Hepatocyte (in vitro differentiated cells): ENCODE measurements at regions not wholly inside any gene's neighbourhood (a gene's known extent, or its start where the extent isn't known, plus 50 kb on each side); places are given as distances from the start of the nearest gene placed in this dataset.

Source experiments
- CTCF ChIP-seq: fragments of 200-600 bp; sonication (generic); IDR thresholded peaks from 2 replicates; pipeline ENCODE4 v1.5.1; 2016; ENCODE audit warnings: antibody characterized with exemption, mild to moderate bottlenecking; ENCODE audit not compliant: poor library complexity
- EZH2 ChIP-seq: fragments of 200-600 bp; sonication (generic); IDR thresholded peaks from 2 replicates; pipeline ENCODE4 v1.6.1; 2016; ENCODE audit warnings: antibody characterized with exemption, mild to moderate bottlenecking, borderline replicate concordance

- TF ChIP-seq CTCF, result no peak
- no peak for TF ChIP-seq EZH2
Observed at GRCh38 chr16:29310852-29311314, 95.6 kb downstream of the NPIPB11 start.
